KMS-11 (cell line): ENCODE measurements at regions not wholly inside any gene's neighbourhood (a gene's known extent, or its start where the extent isn't known, plus 50 kb on each side); places are given as distances from the start of the nearest gene placed in this dataset.

Experiments
- H2AFZ ChIP-seq: fragments of 200-600 bp; sonication (generic); 2 replicates; pipeline ENCODE4 v1.6.1; 2016; ENCODE audit warnings: antibody characterized with exemption, mixed run types, low read depth
- H3K27ac ChIP-seq: fragments of 200-600 bp; sonication (generic); 2 replicates; pipeline ENCODE4 v1.6.1; 2016; ENCODE audit warnings: mild to moderate bottlenecking, mixed run types
- H3K27me3 ChIP-seq: fragments of 200-600 bp; sonication (generic); 2 replicates; pipeline ENCODE4 v1.6.1; 2017; ENCODE audit warnings: mild to moderate bottlenecking, low read depth, mixed run types, moderate library complexity; ENCODE audit not compliant: insufficient read depth
- H3K36me3 ChIP-seq: fragments of 200-600 bp; sonication (generic); 2 replicates; pipeline ENCODE4 v1.6.1; 2017; ENCODE audit warnings: mild to moderate bottlenecking, mixed run types; ENCODE audit not compliant: insufficient read depth
- H3K4me1 ChIP-seq: fragments of 200-600 bp; sonication (generic); 2 replicates; pipeline ENCODE4 v1.6.1; 2016; ENCODE audit warnings: mild to moderate bottlenecking, low read depth, mixed run types; ENCODE audit not compliant: poor library complexity, severe bottlenecking
- H3K4me2 ChIP-seq: fragments of 200-600 bp; sonication (generic); 2 replicates; pipeline ENCODE4 v1.7.0; 2016; ENCODE audit warnings: mild to moderate bottlenecking, mixed run types
- H3K4me3 ChIP-seq: fragments of 200-600 bp; sonication (generic); IDR thresholded peaks from 2 replicates; pipeline ENCODE4 v1.6.1; 2017; ENCODE audit warnings: low read depth, low read length, mixed read lengths; ENCODE audit not compliant: insufficient read depth
- H3K79me2 ChIP-seq: fragments of 200-600 bp; sonication (generic); 2 replicates; pipeline ENCODE4 v1.6.1; 2016; ENCODE audit warnings: low read depth, mixed run types; ENCODE audit not compliant: insufficient read depth
- H3K9ac ChIP-seq: fragments of 200-600 bp; sonication (generic); 2 replicates; pipeline ENCODE4 v1.6.1; 2016; ENCODE audit warnings: mild to moderate bottlenecking, mixed run types
- H4K20me1 ChIP-seq: fragments of 200-600 bp; sonication (generic); 2 replicates; pipeline ENCODE4 v1.6.1; 2016; ENCODE audit warnings: mild to moderate bottlenecking, mixed run types; ENCODE audit not compliant: insufficient read depth
- CTCF ChIP-seq: fragments of 200-600 bp; sonication (generic); conservative IDR thresholded peaks from 2 replicates; pipeline ENCODE4 v1.6.1; 2017; ENCODE audit warnings: low read depth, mild to moderate bottlenecking, antibody characterized with exemption, low read length, moderate library complexity, mixed read lengths

GRCh38 chr5:43926923-43927322 lies 323.9 kb downstream of the NNT start:
- H3K4me1 ChIP-seq = no peaks in the 10 kb centered on the region
- H3K36me3 ChIP-seq = no peaks in the 10 kb centered on the region
- TF ChIP-seq CTCF = no peak
- no peaks in the 10 kb centered on the region for H4K20me1 ChIP-seq
- H3K79me2 ChIP-seq = no peaks in the 10 kb centered on the region
- no peak overlapping the region for H2AFZ ChIP-seq
- H3K27me3 ChIP-seq = no peaks in the 10 kb centered on the region
- H3K4me3 ChIP-seq = no peak overlapping the region
- H3K9ac ChIP-seq = no peak overlapping the region
- H3K27ac ChIP-seq = no peak overlapping the region
- no peak overlapping the region for H3K4me2 ChIP-seq

- Histone ChIP-seq H3K4me2 (no peak overlapping the region), H3K27ac (no peak overlapping the region), H3K9ac (no peak overlapping the region), H3K4me3 (no peak overlapping the region), H3K27me3 (no peaks in the 10 kb centered on the region), H3K36me3 (no peaks in the 10 kb centered on the region), H3K4me1 (no peaks in the 10 kb centered on the region), H3K79me2 (no peaks in the 10 kb centered on the region), H4K20me1 (no peaks in the 10 kb centered on the region), H2AFZ (no peak overlapping the region)
- no peak for TF ChIP-seq CTCF
Observed at GRCh38 chr5:43920422-43920821, 317.4 kb downstream of the NNT start.

- Histone ChIP-seq H3K4me2 (no peak overlapping the region), H4K20me1 (no peaks in the 10 kb centered on the region), H2AFZ (no peak overlapping the region), H3K36me3 (no peaks in the 10 kb centered on the region), H3K79me2 (no peaks in the 10 kb centered on the region), H3K4me1 (no peaks in the 10 kb centered on the region), H3K4me3 (no peak overlapping the region), H3K27me3 (no peaks in the 10 kb centered on the region), H3K27ac (no peak overlapping the region), H3K9ac (no peak overlapping the region)
- TF ChIP-seq CTCF = no peak
Observed at GRCh38 chr5:43917925-43918324, 314.9 kb downstream of the NNT start.

GRCh38 chr5:43903129-43903528 lies 300.1 kb downstream of the NNT start:
- H3K4me2 ChIP-seq = no peak overlapping the region
- TF ChIP-seq CTCF = no peak

GRCh38 chr5:43900974-43901373 lies 298.0 kb downstream of the NNT start:
- Histone ChIP-seq H3K4me3 (no peak overlapping the region), H2AFZ (no peak overlapping the region), H3K4me2 (no peak overlapping the region), H3K79me2 (no peaks in the 10 kb centered on the region), H3K27ac (no peak overlapping the region), H4K20me1 (no peaks in the 10 kb centered on the region), H3K4me1 (no peaks in the 10 kb centered on the region), H3K9ac (no peak overlapping the region), H3K36me3 (no peaks in the 10 kb centered on the region), H3K27me3 (no peaks in the 10 kb centered on the region)
- no peak for TF ChIP-seq CTCF

More at GRCh38 chr5:43903129-43903528, 300.1 kb downstream of the NNT start:
- H2AFZ ChIP-seq = no peak overlapping the region
- H3K79me2 ChIP-seq = no peaks in the 10 kb centered on the region
- H3K4me3 ChIP-seq = no peak overlapping the region
- H3K27ac ChIP-seq = no peak overlapping the region
- H3K27me3 ChIP-seq = no peaks in the 10 kb centered on the region
- H3K36me3 ChIP-seq = no peaks in the 10 kb centered on the region
- no peak overlapping the region for H3K9ac ChIP-seq
- no peaks in the 10 kb centered on the region for H4K20me1 ChIP-seq
- no peaks in the 10 kb centered on the region for H3K4me1 ChIP-seq
